OCI-LY1 (cell line): ENCODE measurements at regions not wholly inside any gene's neighbourhood (a gene's known extent, or its start where the extent isn't known, plus 50 kb on each side); places are given as distances from the start of the nearest gene placed in this dataset.

Source experiments
- EZH2 ChIP-seq: fragments of 200-600 bp; sonication (generic), shearing (Covaris generic); IDR thresholded peaks from 2 replicates; pipeline ENCODE4 v1.8.0; 2017; ENCODE audit warnings: borderline replicate concordance, mixed run types, mild to moderate bottlenecking, antibody characterized with exemption, low read length, moderate library complexity, mixed read lengths
- TF ChIP-seq, protein P1 (sequence below): fragments of 200-600 bp; sonication (generic), shearing (Covaris generic); IDR thresholded peaks from 2 replicates; pipeline ENCODE4 v1.5.1; 2017; ENCODE audit warnings: mild to moderate bottlenecking, antibody characterized with exemption, low read length, moderate library complexity, mixed read lengths

GRCh38 chr5:148735301-148735835, 81.0 kb upstream of the HTR4 start:
- TF ChIP-seq, protein P1, sequence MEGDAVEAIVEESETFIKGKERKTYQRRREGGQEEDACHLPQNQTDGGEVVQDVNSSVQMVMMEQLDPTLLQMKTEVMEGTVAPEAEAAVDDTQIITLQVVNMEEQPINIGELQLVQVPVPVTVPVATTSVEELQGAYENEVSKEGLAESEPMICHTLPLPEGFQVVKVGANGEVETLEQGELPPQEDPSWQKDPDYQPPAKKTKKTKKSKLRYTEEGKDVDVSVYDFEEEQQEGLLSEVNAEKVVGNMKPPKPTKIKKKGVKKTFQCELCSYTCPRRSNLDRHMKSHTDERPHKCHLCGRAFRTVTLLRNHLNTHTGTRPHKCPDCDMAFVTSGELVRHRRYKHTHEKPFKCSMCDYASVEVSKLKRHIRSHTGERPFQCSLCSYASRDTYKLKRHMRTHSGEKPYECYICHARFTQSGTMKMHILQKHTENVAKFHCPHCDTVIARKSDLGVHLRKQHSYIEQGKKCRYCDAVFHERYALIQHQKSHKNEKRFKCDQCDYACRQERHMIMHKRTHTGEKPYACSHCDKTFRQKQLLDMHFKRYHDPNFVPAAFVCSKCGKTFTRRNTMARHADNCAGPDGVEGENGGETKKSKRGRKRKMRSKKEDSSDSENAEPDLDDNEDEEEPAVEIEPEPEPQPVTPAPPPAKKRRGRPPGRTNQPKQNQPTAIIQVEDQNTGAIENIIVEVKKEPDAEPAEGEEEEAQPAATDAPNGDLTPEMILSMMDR, result no peak
- no peak for TF ChIP-seq EZH2
